Activated CD4-positive, alpha-beta T cell treated with anti-CD3 and anti-CD28 coated beads for 24 hours (primary cell): ENCODE measurements at regions not wholly inside any gene's neighbourhood (a gene's known extent, or its start where the extent isn't known, plus 50 kb on each side); places are given as distances from the start of the nearest gene placed in this dataset.
"Not testable (repeated sequence)": the region's sequence is repeated elsewhere in the genome, so short reads cannot be mapped to it uniquely, and the experiment has no call there.

Source experiments
- DNase-seq, 2 donors: peaks; one replicate each; pipeline ENCODE4 v3.0.0-alpha.2; 2020; ENCODE audit warnings: low read depth in 2 of 2

DNA sequence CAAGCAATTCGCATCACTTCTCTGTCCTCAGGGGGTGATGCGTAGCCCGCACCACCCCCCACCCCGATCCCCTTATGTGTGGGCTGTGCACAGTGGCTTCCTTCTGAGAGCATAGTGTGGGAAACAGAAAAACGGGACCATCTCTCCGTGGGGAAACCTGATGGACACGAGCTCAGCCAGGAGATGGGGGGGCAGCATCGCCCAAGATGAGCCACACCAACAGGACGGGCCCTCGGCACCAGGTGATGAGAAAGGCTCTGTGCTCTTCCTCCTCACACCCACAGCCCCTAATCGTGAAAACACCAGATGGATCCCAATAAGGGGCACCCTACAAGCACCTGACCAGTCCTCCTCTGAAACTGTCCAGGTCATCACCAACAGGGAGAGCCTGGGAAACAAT is 153.6 kb downstream of the SHANK2 start:
- DNase-seq: no peak

DNA sequence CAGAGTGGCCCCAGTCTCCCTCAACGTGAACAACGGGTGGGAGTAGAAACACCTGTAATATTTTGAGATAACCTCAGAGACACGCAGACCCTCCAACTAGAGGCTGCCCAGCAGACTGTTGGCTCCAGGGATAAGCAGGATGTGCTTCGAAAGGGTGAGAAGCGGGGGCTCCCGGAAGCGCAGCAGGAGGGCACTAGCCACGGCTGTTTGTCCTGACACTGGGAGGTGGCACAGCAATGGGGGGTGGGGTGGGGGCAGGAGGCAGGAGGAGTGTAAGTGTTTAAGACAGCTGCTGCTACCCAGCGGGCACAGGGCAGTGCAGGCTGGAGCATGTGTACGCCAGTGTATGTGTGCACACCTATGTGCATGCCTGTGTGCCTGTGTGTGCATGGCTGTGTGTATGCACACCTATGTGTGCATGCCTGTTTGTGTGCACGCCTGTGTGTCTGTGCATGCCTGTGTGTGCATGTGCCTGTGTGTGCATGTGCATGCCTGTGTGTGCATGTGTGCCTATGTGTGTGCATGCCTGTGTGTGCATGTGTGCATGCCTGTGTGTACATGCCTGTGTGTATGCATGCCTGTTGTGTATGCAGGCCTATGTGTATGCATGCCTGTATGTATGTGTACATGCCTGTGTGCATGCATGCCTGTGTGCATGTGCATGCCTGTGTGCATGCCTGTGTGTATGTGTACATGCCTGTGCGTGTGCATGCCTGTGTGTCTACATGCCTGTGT is 154.7 kb downstream of the SHANK2 start:
- DNase-seq: no peak

DNA sequence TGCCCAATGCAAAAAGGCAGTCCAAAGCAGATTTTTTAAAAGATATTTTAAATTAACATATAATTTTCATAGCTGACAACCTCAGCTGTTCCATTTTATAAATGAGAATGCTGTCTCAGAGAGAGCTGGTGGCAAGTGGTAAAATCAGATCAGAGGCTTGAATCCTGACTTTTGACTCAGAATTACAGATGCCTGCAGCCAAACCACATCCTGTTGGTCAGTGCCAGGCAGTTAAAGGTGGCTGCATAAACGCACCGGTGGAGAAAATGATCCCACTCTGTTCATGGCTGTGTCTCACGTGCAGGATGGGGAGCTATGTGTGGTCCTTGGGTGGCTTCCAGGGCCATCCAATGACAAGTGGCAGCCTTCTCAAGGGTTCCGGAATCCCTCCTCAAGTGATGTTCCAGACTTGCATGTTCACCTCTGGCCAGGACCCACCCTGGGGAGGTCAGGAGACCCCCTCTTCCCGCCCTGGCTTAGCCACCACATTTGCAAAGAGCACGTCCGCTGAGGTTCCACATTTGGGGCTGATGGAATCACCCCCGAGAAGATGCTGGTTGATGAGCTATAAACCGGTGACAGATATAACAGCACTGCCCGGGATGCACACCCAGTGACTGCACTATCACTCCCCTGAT is 155.5 kb downstream of the SHANK2 start:
- no peak for DNase-seq

DNA sequence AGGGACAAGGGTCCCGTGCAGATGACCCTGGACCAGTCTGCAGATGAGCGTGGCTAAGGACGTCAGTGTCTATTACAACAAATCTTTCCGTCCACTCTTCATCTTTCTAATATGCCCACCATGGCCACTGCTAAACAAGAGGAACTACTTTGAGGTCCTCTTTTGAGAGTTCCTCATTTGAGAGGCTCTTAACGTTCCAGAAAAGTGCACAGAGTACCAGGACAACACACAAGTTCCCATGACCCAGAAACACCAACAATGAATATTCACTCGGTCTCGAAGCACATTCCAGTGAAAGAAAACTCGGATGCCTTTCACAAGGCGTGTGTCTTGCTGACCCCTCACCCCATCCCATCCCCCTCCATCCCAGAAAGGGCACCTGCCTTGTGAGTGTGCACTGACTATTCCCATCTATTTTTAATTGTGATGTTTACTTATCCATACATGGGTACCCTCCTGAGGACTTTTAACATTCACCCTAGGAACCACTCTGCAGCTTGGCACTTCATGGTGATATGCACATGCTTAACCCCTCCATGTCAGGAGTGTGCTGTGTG is 157.0 kb downstream of the SHANK2 start:
- no peak for DNase-seq

DNA sequence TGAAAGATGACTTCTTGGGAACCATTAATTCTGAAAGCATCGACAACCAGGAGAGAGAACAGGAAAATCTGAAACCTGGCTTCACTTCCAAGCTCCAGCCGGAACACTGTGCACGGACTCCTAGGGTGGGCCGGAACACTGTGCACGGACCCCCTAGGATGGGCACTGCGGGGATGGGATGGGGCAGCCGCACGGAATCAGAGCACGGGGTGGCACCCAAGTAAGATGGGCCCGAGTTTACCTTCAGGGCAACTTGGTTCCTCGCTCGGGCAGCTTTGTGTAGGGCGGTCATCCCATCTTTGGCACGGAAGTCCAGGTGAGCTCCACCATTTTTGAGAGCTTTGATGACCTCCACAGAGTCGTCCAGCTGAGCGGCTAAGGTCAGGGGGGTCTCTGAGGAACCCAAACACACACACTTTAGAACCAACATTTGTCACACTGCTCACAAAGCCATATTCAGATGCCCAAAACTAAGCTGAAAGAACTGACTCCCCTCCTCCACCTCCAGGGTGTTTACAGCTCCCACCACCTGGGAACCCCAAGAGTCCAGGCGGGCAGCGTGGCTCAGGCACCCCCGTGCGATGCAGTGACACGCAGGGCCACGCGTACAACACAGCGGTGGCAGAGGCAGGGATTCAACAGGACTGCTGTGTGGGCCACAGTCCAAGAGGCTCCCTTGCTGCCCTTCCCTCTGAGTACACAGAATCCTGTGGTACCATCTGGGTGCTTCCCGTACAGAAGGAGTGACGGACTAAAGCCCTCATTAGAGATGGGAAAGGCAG is 157.9 kb downstream of the SHANK2 start:
- DNase-seq: no peak

DNA sequence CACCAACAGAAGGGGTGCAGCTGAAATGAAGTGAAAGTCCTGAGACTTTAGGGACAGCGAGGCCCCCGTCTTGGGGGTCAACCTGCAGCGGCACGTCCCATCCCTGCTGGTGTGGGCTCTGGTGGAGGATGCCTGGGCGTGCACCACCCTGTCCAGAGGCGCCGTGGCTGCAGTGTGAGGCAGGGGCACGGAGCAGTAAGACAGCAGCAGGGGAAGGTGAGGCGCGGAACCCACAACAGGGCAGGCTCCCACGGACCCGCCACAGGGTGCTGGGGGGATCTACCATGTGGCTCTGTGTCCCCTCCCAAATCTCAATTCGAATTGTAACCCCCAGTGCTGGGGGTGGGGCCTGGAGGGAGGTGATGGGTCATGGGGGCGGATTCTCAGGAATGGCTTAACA is 158.6 kb downstream of the SHANK2 start:
- DNase-seq: no peak

DNA sequence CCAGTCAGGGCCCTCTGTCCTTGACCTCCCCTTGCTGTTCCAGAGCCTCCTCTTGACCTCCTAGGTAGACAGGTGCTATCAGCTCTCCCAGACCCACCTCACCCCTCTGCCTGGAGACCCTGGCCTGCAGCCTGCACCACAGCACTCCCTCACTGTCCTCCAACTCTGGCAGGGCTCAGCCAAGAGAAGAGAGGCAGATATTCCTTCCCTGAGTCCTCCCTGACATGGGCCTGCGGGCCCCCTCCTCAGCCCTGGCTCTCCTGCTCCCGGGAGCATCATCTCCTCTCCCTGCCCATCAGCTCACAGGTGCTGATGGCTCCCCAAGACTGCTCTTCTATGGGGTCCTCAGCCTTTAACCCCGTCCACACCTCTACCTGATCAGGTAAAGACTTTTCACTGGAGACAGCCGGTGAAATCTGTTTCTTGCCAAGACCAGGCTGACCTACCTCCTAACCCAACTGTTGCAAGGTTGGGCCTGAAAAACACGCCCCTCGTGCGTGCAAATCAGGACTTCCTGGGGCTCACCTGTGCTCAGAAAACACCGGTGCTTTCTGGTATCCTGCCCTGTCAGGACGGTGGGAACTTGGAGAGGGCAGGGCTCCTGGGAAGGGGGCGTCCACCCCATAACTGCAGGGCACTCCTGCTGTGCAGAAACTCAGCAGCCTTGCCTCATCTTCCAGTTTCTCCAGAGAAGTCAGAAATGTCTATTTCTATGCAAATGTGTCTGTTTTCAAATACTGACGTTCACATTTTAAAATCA is 160.7 kb downstream of the SHANK2 start:
- no peak for DNase-seq

DNA sequence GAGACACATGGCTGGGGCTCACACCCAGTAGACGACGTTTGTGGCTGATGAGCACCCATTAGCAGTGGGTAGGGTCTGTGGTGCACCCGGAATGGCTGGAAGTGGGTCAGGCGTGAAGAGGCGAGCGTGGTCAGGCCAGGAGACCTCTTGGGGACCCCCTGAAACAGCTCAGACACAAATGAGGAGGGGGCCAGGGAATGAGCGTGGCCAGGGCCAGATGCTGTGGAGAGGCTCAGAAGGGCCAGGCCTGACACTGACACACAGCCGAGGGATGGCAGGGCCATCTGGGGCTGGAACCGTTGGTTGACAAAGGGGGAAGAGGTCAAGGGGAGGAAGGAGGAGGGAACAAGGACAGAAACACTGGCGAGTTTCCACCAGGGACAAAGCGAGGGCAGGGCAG is 162.8 kb downstream of the SHANK2 start:
- DNase-seq: no peak

DNA sequence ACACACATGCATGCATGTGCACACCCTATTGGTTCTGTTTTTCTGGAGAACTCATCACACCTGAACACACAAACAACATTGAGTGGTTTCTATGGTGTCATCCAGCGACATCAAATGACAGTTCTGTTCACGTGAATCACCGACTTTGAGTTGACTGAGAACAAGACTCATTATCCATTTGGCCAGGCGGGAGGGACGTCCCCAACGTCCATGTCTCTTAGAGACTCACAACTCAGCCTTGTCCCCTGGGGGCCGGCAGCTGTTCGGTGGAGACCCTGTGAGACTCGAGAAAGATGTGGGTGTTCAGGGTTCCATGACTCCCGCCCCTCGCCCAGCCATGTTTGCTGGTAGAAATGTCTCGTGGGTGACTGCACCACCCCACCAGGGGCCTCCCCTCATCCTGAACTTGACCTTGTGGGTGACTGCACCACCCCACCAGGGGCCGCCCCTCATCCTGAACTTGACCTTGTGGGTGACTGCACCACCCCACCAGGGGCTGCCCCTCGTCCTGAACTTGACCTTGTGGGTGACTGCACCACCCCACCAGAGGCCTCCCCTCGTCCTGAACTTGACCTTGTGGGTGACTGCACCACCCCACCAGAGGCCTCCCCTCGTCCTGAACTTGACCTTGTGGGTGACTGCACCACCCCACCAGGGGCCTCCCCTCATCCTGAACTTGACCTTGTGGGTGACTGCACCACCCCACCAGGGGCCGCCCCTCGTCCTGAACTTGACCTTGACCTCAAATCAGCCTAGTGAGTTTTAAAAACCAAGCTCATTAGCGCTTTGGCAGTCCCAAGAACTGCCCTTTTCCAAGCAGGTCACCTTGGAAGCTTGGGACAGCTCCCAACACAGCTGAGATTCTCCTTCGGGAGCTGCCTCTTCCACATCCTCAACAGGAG is 163.8 kb downstream of the SHANK2 start:
- not testable (repeated sequence) for DNase-seq

DNA sequence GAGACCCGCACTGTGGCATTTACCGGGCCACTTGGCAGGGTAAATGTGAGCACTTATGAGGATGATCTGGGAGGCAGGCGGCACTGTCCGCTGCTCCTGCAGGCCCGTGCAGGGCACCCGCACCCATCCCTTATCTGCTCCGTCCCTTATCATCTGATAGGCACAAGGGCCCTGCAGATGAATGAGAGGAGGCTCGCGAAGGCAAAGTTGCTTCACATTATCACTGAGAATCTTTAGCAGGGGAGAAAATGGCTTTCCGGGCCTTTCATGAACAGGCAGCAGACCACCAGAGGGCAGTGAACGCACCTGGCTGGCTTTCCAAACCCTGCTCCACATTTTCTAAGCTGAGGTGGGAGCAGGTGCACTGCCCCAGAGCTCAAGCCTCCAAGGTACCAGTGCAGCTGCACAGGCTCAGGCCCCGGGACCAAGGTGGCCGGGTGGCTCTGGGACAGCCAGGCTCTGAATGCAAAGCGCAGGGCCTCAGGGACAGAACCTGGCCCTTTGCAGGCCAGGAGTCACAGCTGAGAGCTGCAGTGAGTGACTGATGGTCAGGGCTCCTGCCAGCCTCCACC is 165.6 kb downstream of the SHANK2 start:
- DNase-seq: no peak

DNA sequence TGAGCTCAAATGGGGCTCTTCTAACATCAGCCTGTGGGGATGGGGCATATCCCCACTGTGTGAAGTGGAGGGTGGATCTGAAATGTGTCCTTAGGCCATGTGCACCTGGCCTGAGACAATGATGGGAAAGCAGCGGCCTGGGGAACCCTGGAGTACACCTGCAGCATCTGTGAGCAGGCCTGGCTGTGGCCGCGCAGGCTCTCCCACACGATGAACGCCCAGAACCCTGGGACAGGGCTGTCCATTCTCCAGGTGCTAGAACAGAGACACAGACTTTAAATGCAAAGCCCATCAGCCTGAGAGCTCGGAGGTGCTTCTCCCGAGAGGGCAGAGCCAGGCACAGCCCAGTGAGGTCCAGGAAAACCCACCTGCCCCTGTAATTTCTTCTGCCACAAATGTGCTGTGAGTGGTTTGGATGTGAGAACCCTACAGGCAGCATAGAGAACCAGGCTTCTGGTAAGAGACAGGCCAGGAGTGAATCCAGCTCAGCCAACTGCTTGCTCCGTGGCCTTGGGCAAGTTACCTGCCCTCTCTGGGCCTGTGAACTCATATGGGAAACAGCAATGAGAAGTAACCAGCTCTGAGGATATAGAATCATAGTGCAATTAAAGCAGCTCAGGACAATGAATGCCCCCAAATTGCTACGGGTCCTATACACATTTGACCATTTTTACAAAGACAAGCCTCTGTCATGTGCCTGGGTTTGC is 167.9 kb downstream of the SHANK2 start:
- no peak for DNase-seq

DNA sequence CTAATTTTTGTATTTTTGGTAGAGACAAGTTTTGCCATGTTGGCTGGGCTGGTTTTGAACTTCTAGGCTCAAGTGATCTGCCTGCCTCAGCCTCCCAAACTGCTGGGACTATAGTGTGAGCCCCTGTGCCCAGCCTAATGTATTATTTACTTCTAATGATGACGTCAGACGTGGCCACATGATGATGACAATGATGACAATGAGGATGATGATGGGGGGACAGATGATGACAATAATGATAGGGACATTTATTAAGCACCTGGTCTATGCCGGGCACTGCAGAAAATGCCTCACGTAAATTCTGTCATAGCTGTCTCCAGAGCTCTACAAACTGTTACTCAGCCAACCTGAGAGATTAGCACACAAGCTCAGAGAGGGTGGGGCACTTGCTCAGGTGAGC is 169.3 kb downstream of the SHANK2 start:
- no peak for DNase-seq

DNA sequence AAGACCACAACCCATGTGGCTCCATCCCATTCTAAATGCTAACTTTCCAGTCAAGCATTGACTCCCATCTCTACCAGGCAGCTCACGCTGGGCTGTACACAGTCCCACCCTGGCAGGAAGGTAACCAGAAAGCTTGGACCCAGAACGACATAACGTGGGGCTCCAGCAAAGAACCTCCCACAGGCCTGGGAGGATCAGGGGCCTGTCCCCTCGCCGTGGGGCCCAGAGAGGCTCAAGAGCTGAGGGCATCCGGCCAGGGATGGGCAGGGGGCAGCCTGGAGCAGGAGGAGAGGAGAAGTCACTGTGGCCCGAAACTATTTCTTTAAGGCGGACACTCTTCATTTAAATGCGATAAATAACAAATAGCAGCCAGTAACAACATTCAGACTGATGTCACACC is 169.9 kb downstream of the SHANK2 start:
- no peak for DNase-seq

DNA sequence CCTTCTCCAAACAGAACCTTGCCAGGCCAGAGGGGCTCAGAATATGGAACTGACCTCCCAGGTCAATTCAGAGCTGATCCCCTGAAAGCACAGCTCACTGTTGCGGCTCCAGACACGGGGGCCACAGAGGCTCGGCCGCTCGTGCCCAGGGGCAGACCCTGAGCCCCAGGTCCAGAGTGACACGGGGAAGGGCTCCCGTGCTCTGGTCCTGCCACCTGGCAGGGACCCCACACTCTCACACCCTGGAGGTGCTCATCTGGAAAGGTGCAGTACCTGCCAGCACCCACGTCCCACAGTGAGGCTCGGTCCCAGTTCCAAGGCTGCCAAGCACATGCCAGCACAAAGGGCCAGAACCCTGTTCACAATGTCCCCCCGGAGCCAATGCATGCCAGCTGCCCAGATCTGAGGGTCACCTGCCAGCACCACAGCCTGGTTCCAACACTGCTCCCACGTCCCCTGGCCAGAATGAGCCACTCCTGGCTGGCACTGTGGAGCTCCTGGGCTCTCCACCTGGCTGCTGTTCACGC is 170.6 kb downstream of the SHANK2 start:
- no peak for DNase-seq

DNA sequence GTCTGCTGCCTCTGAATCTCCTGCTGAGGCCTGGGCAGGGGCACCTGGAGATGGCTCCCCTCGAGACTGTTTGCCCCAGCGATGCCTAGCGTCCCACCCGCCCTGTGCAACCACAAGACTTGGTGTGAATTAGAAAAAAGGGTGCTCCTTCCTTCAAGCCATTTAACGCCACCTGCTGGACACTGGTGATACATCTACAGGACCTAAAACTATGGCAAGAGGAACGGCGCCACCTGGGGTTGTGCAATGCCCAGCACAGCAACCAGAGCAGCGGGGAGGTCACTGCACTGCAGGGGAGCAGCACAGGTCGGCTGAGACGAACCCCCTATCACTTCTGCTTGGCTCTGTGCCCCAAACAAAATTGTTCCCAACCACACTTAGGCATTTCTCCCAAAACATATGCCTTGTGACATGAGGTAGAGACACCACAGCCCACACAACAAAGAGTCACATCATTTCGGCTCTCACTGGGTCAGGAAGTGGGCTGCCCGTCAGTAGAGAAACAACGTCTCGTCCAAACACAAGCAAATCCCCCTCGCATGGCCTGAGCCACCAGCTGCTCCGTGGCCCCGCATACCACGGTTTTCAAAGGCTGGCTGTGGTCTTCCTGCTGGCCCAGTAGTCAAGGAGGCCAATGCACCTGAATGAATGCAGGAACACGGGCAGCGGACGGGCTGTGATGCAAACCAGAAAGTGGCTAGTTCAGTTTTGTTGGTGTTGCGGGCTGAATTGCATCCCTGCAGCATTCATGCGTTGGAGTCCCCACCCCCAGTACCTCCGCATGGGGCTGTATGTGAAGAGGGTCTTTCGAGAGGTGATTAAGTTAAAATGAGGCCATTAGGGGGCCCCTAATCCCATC is 171.9 kb downstream of the SHANK2 start:
- peak; percentile 1 to 36 for DNase-seq

DNA sequence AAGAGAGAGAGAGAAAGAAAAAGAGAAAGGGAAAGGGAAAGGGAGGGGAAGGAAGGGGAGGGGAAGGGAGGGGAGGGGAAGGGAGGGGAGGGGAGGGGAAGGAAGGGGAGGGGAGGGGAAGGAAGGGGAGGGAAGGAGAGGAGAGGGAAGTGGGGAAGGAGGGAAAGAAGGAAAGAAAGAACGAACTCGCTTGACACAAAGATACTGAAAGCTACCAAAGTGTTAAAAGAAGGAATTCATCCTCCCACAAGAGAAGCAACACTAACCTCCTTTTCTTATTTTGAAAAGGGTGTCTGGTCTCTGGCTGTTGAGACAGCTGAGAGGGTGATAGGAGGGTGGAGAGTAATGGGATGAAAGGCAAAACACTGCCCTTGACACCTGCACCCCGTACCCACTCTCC is 172.6 kb downstream of the SHANK2 start:
- DNase-seq: no peak

DNA sequence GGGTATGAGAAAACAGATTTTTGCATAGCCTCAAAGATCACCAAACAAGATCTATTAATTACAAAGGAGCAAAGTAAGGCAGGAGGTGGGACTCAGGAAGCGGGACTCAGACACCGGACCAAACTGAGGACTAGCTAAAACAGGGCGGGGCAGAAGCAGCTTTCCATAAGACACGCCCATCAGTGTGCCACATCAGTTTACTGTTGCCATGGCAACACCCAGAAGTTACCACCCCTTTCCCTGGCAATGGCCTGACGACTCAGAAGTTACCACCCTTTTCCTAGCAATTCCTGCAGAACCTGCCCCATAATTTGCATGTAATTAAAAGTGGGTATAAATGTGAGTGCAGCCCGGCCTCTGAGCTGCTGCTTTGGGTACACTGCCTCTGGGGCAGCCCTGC is 173.9 kb downstream of the SHANK2 start:
- DNase-seq: no peak

DNA sequence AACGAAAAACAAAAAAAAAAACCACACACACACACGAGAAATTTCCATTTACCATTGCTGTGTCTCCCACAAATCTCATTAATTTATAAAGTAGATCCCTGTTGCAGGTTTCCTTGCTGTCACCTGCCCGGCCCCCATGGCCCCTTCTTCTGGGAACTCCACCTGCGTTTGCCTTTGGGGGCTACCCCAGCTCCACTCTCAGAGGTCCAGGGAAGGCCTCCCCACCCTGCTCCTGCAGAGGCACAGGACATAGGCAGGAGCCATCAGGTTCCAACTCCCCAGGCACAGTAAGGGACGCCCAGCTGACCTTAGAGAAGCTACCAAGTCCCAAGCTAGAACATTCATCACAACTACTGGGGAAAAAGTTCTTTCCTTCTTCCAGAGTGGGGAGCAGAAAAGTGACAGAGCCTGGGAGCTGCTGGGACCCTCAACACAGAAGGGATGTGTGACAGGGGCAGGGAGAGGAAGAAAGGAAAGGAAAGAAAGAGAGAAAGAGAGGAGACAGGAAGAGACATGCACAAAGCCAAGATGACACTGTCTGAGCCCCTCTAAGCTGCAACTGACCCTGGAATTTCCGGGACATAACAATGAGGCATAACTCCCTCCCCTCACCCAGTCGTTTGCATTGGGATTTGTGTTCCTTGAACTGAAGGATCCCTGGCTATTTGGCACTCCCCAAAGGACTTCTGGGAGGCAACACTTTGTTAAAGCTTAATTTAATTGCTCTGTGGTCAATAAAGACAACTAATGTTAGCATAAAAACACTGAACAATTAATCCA is 175.7 kb downstream of the SHANK2 start:
- no peak for DNase-seq
